PC-9 (cell line): ENCODE measurements at regions not wholly inside any gene's neighbourhood (a gene's known extent, or its start where the extent isn't known, plus 50 kb on each side); places are given as distances from the start of the nearest gene placed in this dataset.

Experiments used
- BruUV-seq: library from RNA; stranded (reverse); fragments of 400-500 nt; replicated peaks from 2 replicates; lab custom pipeline; 2021; lab: Mats Ljungman, UMichigan
- CTCF ChIA-PET: fragments of 300-600 bp; sonication (Branson Sonifier 250); formaldehyde crosslinking; loops from one replicate; lab custom pipeline; 2022; ENCODE audit warnings: antibody characterized with exemption; lab: Charles Lee
- POLR2A ChIA-PET: fragments of 300-600 bp; sonication (Branson Sonifier 250); formaldehyde crosslinking; loops from one replicate; lab custom pipeline; 2022; ENCODE audit warnings: antibody characterized with exemption; ENCODE audit not compliant: unreplicated experiment; lab: Charles Lee
- DNase-seq, 2 experiments: peaks; one replicate each; pipeline versions ENCODE4 v3.0.0 to v3.0.0-alpha.2; 2015 to 2022; ENCODE audit warnings: mixed read lengths in 1 of 2
- H2AFZ ChIP-seq: fragments of 200-600 bp; sonication (generic); 2 replicates; pipeline ENCODE4 v1.8.1; 2017; ENCODE audit warnings: antibody characterized with exemption
- H3F3A ChIP-seq: fragments of 200-600 bp; sonication (generic); 2 replicates; pipeline ENCODE4 v1.8.1; 2017; ENCODE audit warnings: antibody characterized with exemption, mild to moderate bottlenecking, low read depth; ENCODE audit not compliant: insufficient read depth
- H3K27ac ChIP-seq: fragments of 200-600 bp; sonication (generic); 2 replicates; pipeline ENCODE4 v1.6.1; 2016; ENCODE audit warnings: mixed run types
- H3K27me3 ChIP-seq: fragments of 200-600 bp; sonication (generic); 2 replicates; pipeline ENCODE4 v1.6.1; 2016; ENCODE audit warnings: low read depth, mixed run types; ENCODE audit not compliant: insufficient read depth
- H3K36me3 ChIP-seq: fragments of 200-600 bp; sonication (generic); 2 replicates; pipeline ENCODE4 v1.6.1; 2016; ENCODE audit warnings: low read depth, mixed run types
- H3K4me1 ChIP-seq: fragments of 200-600 bp; sonication (generic); replicated peaks from 2 replicates; pipeline ENCODE4 v1.6.1; 2016; ENCODE audit warnings: mixed run types; ENCODE audit not compliant: insufficient read depth
- H3K4me2 ChIP-seq: fragments of 200-600 bp; sonication (generic); 2 replicates; pipeline ENCODE4 v1.6.1; 2017; ENCODE audit warnings: mixed run types
- H3K4me3 ChIP-seq: fragments of 200-600 bp; sonication (generic); 2 replicates; pipeline ENCODE4 v1.6.1; 2016; ENCODE audit warnings: mixed run types
- H3K79me2 ChIP-seq: fragments of 200-600 bp; sonication (generic); 2 replicates; pipeline ENCODE4 v1.6.1; 2017; ENCODE audit warnings: low read depth, mixed run types
- H3K9me2 ChIP-seq: fragments of 200-600 bp; sonication (generic); 2 replicates; pipeline ENCODE4 v1.8.1; 2017; ENCODE audit warnings: mild to moderate bottlenecking; ENCODE audit not compliant: insufficient read depth
- H3K9me3 ChIP-seq: fragments of 200-600 bp; sonication (generic); 2 replicates; pipeline ENCODE4 v1.8.1; 2016; ENCODE audit warnings: low read depth; ENCODE audit not compliant: insufficient read depth
- H4K20me1 ChIP-seq: fragments of 200-600 bp; sonication (generic); 2 replicates; pipeline ENCODE4 v1.8.1; 2017; ENCODE audit not compliant: insufficient read depth
- EZH2 ChIP-seq: fragments of 200-600 bp; sonication (generic); IDR thresholded peaks from 2 replicates; pipeline ENCODE4 v1.8.0; 2017; ENCODE audit warnings: antibody characterized with exemption, low read depth
- intact Hi-C: fragments of 100-400 bp; cut with micrococcal nuclease; formaldehyde crosslinking; loops from one replicate; pipeline ENCODE4 v1.10.0; 2022; ENCODE audit not compliant: unreplicated experiment
- TF ChIP-seq, protein P1 (sequence below): fragments of 200-600 bp; sonication (generic); conservative IDR thresholded peaks from 2 replicates; pipeline ENCODE4 v1.6.1; 2017; ENCODE audit warnings: mixed run types, antibody characterized with exemption, mild to moderate bottlenecking, moderate library complexity

DNA sequence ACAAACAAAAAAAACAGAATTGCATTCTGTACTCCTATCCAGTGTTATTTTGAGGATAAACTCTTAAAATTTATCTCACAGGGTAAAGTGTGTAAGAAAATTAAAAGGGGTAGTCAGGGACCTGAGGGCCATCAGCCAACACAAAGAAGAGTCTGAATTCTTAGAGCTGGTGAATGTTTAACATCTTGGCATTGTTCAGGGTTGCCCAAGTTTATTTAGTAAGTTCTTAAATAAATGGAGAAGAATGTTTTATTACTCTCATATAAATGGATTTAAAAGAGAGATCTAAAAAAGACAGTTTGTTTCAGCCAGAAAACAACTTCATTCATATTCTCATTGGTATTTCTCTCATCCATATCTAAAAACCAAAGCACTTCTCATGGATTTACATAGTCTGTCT lies 171.7 kb downstream of the LACC1 start:
- no peaks in the 10 kb centered on the region for H3K9me3 ChIP-seq
- no peaks in the 10 kb centered on the region for H4K20me1 ChIP-seq
- no peaks in the 10 kb centered on the region for H3K9me2 ChIP-seq
- H3K4me2 ChIP-seq: no peak overlapping the region
- H2AFZ ChIP-seq: no peak overlapping the region
- CTCF ChIA-PET: no interaction called here
- H3K27me3 ChIP-seq: no peaks in the 10 kb centered on the region
- H3K79me2 ChIP-seq: no peaks in the 10 kb centered on the region
- no peak overlapping the region for H3K4me3 ChIP-seq
- no peaks in the 10 kb centered on the region for H3F3A ChIP-seq
- H3K36me3 ChIP-seq: no peaks in the 10 kb centered on the region
- POLR2A ChIA-PET: no interaction called here
- intact Hi-C loops: loop anchor here (2.0 kb wide), 2 partner anchors 191 to 385 kb away; no protein-coding TSS in a partner anchor
- no TSS peak for BruUV-seq
- peaks cover 6% of the 10 kb centered on the region; the same call in 1 of the 2 replicates for H3K4me1 ChIP-seq
- no peak for DNase-seq
- no peak overlapping the region for H3K27ac ChIP-seq
- TF ChIP-seq EZH2: no peak
- TF ChIP-seq, protein P1, sequence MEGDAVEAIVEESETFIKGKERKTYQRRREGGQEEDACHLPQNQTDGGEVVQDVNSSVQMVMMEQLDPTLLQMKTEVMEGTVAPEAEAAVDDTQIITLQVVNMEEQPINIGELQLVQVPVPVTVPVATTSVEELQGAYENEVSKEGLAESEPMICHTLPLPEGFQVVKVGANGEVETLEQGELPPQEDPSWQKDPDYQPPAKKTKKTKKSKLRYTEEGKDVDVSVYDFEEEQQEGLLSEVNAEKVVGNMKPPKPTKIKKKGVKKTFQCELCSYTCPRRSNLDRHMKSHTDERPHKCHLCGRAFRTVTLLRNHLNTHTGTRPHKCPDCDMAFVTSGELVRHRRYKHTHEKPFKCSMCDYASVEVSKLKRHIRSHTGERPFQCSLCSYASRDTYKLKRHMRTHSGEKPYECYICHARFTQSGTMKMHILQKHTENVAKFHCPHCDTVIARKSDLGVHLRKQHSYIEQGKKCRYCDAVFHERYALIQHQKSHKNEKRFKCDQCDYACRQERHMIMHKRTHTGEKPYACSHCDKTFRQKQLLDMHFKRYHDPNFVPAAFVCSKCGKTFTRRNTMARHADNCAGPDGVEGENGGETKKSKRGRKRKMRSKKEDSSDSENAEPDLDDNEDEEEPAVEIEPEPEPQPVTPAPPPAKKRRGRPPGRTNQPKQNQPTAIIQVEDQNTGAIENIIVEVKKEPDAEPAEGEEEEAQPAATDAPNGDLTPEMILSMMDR: no peak

DNA sequence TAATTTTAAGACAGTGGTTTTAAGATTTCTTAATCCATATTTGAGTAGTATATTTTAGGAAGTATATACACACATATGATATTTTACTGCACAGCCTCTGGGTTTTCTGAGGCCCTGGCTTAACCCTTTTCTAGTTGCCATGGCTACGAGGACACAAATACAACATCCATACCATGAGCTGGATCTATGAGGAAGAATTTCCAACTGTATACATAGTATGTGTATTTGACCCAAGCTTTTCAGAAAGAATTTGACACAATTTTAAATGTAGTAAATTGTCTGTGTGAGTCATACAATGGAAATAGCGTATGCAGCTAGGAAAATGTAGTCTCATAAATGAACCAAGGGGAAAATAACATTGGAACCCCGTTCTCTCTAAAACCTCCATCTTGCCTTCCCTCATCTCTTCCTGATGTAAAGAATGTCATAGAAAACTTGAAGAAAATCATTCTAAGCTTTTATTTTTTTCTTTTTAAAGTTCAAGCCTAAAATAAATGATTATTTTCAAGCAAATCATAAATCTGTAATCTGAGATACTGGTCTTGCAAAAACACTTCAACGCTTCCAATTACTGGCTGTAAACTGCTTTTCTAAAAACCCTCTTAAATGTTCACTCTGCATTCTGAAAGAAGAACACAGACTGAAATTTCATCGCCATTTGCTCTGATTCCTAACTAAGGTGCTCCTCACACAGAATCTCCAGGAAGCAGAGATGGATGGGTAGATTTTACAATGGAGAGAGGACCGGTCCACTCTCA lies 172.4 kb downstream of the LACC1 start:
- no peak overlapping the region for H2AFZ ChIP-seq
- H3K4me3 ChIP-seq: no peak overlapping the region
- H3K9me3 ChIP-seq: no peaks in the 10 kb centered on the region
- no TSS peak for BruUV-seq
- POLR2A ChIA-PET: no interaction called here
- no peaks in the 10 kb centered on the region for H3K36me3 ChIP-seq
- no peaks in the 10 kb centered on the region for H3K27me3 ChIP-seq
- TF ChIP-seq EZH2: no peak
- TF ChIP-seq, protein P1: no peak
- CTCF ChIA-PET: no interaction called here
- no peaks in the 10 kb centered on the region for H3K79me2 ChIP-seq
- DNase-seq: no peak
- intact Hi-C loops: loop anchor here (2.0 kb wide), 2 partner anchors 191 to 385 kb away; no protein-coding TSS in a partner anchor
- H3F3A ChIP-seq: no peaks in the 10 kb centered on the region
- no peaks in the 10 kb centered on the region for H4K20me1 ChIP-seq
- no peak overlapping the region for H3K27ac ChIP-seq
- no peaks in the 10 kb centered on the region for H3K9me2 ChIP-seq
- no peak overlapping the region for H3K4me2 ChIP-seq
- peaks cover 6% of the 10 kb centered on the region; the same call in 1 of the 2 replicates for H3K4me1 ChIP-seq

DNA sequence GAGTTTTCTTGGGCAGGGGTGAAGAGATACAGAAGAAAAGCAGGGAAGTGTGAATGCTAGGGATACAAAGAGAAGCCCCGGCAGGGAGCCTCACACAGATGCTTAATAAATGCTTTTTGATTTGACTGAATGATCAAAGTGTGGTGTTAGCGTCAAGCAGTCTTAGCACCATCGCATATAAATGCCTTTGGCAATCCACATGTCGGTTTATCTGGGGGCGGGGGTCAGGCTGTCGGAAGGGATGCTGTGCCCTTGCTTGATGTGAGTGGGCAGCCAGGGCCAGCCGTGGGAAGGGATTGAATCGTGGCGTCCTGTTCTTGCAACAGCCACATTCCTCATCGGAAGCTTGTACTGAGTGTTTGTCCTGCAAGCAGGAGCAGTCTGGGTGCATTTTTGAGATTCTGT lies 173.1 kb downstream of the LACC1 start:
- intact Hi-C loops: loop anchor here (1.0 kb wide), 1 partner anchor 89 kb away; no protein-coding TSS in a partner anchor
- no peak overlapping the region for H3K4me2 ChIP-seq

More for the DNA sequence above, 173.1 kb downstream of the LACC1 start:
- ChIA-PET CTCF (no interaction called here), POLR2A (no interaction called here)
- H3K4me3 ChIP-seq: no peak overlapping the region
- no peaks in the 10 kb centered on the region for H3K27me3 ChIP-seq
- no peak for DNase-seq
- no peak overlapping the region for H2AFZ ChIP-seq
- no peaks in the 10 kb centered on the region for H4K20me1 ChIP-seq
- no peaks in the 10 kb centered on the region for H3F3A ChIP-seq
- H3K4me1 ChIP-seq: peaks cover 6% of the 10 kb centered on the region; the same call in 1 of the 2 replicates
- H3K9me3 ChIP-seq: no peaks in the 10 kb centered on the region
- no TSS peak for BruUV-seq
- H3K27ac ChIP-seq: no peak overlapping the region
- no peaks in the 10 kb centered on the region for H3K9me2 ChIP-seq
- TF ChIP-seq, protein P1: no peak
- no peak for TF ChIP-seq EZH2
- H3K36me3 ChIP-seq: no peaks in the 10 kb centered on the region
- H3K79me2 ChIP-seq: no peaks in the 10 kb centered on the region
